ENCODE measurements at regions not wholly inside any gene's neighbourhood (a gene's known extent, or its start where the extent isn't known, plus 50 kb on each side); places are given as distances from the start of the nearest gene placed in this dataset.

- 81 to 85% methylated on average over 5 of the region's 5 CpGs for WGBS, 2 donors
- no peak for ATAC-seq
- Histone ChIP-seq H3K27me3 (no peaks in the 10 kb centered on the region), H3K27ac (no peak overlapping the region), H3K4me3 (no peak overlapping the region), H3K4me1 (no peaks in the 10 kb centered on the region), H3K36me3 (no peaks in the 10 kb centered on the region), H3K9me3 (no peaks in the 10 kb centered on the region)
- intact Hi-C loops (cut with DNase I) = no loop called here
- no peak for TF ChIP-seq CTCF (IDR thresholded peaks at IDR 0.05)
- DNase-seq = no peak
Observed at GRCh38 chr5:84606784-84607183, 222.1 kb upstream of the EDIL3 start.

- no peaks in the 10 kb centered on the region for H3K9me3 ChIP-seq
- intact Hi-C loops (cut with DNase I) = no loop called here
- WGBS, 2 donors = 45 to 66% methylated on average over 3 of the region's 3 CpGs
- ATAC-seq = no peak
- TF ChIP-seq CTCF (IDR thresholded peaks at IDR 0.05) = no peak
- no peaks in the 10 kb centered on the region for H3K4me1 ChIP-seq
- no peak overlapping the region for H3K27ac ChIP-seq
- no peaks in the 10 kb centered on the region for H3K36me3 ChIP-seq
- H3K4me3 ChIP-seq = no peak overlapping the region
- DNase-seq = no peak
- no peaks in the 10 kb centered on the region for H3K27me3 ChIP-seq
Observed at GRCh38 chr5:84605241-84605640, 220.6 kb upstream of the EDIL3 start.

GRCh38 chr5:84603568-84604185 is 219.0 kb upstream of the EDIL3 start:
- H3K4me3 ChIP-seq = no peak overlapping the region
- H3K27me3 ChIP-seq = no peaks in the 10 kb centered on the region
- H3K4me1 ChIP-seq = no peaks in the 10 kb centered on the region
- ATAC-seq (peak in 2 of 8 donors; percentile 35 to 50), DNase-seq (peak in 1 of 2 donors; percentile 26)
- 63 to 78% methylated on average over 3 of the region's 3 CpGs for WGBS, 2 donors
- no peak for TF ChIP-seq CTCF (IDR thresholded peaks at IDR 0.05)
- intact Hi-C loops (cut with DNase I) = no loop called here
- no peaks in the 10 kb centered on the region for H3K9me3 ChIP-seq
- no peak overlapping the region for H3K27ac ChIP-seq
- no peaks in the 10 kb centered on the region for H3K36me3 ChIP-seq

GRCh38 chr5:84602371-84602771 is 217.7 kb upstream of the EDIL3 start:
- H3K27me3 ChIP-seq = no peaks in the 10 kb centered on the region
- H3K27ac ChIP-seq = no peak overlapping the region
- H3K9me3 ChIP-seq = no peaks in the 10 kb centered on the region
- ATAC-seq = no peak
- no peak for DNase-seq
- no peak overlapping the region for H3K4me3 ChIP-seq
- WGBS, 2 donors = 76 to 79% methylated on average over 1 of the region's 1 CpG
- no peak for TF ChIP-seq CTCF (IDR thresholded peaks at IDR 0.05)
- H3K36me3 ChIP-seq = no peaks in the 10 kb centered on the region
- intact Hi-C loops (cut with DNase I) = no loop called here
- no peaks in the 10 kb centered on the region for H3K4me1 ChIP-seq
